ENCODE measurements at regions not wholly inside any gene's neighbourhood (a gene's known extent, or its start where the extent isn't known, plus 50 kb on each side); places are given as distances from the start of the nearest gene placed in this dataset.

- Histone ChIP-seq H3K79me2 (ENCODE audit: low read length) (no peaks in the 10 kb centered on the region), H3K27me3 (replicated peaks; ENCODE audit: insufficient read depth, low read length) (no peaks in the 10 kb centered on the region), H3K9ac (ENCODE audit: low read length) (no peak overlapping the region), H3K4me3 (ENCODE audit: low read length) (no peak overlapping the region), H2AFZ (ENCODE audit: low read length) (no peak overlapping the region), H3K4me1 (ENCODE audit: low read length) (no peaks in the 10 kb centered on the region), H3K36me3 (replicated peaks; ENCODE audit: insufficient read depth, low read length) (no peaks in the 10 kb centered on the region), H3K27ac (ENCODE audit: low read length) (no peak overlapping the region), H3K9me3 (replicated peaks; ENCODE audit: insufficient read depth, low read length) (no peaks in the 10 kb centered on the region), H3F3A (ENCODE audit: insufficient read depth, low read length) (no peaks in the 10 kb centered on the region), H4K20me1 (ENCODE audit: insufficient read depth, low read length) (no peaks in the 10 kb centered on the region), H3K4me2 (ENCODE audit: low read depth, low read length) (no peak overlapping the region), H3K9me2 (replicated peaks; ENCODE audit: insufficient read depth, low read length) (no peaks in the 10 kb centered on the region)
- DNase-seq = no peak
- TF ChIP-seq EZH2phosphoT487 (IDR thresholded peaks at IDR 0.05; ENCODE audit: low read length) (no peak), EZH2 (optimal IDR thresholded peaks at IDR 0.05; ENCODE audit: low read depth, low read length) (no peak), CTCF (IDR thresholded peaks at IDR 0.05; ENCODE audit: low read length) (no peak)
Measured at GRCh38 chr4:85154591-85154990, 188.1 kb upstream of the WDFY3 start.

- no peak overlapping the region for H2AFZ ChIP-seq (ENCODE audit: low read length)
- no peak overlapping the region for H3K27ac ChIP-seq (ENCODE audit: low read length)
- H3K36me3 ChIP-seq (replicated peaks; ENCODE audit: insufficient read depth, low read length) = no peaks in the 10 kb centered on the region
- no peaks in the 10 kb centered on the region for H3K9me2 ChIP-seq (replicated peaks; ENCODE audit: insufficient read depth, low read length)
- H3F3A ChIP-seq (ENCODE audit: insufficient read depth, low read length) = no peaks in the 10 kb centered on the region
- H4K20me1 ChIP-seq (ENCODE audit: insufficient read depth, low read length) = no peaks in the 10 kb centered on the region
- no peaks in the 10 kb centered on the region for H3K4me1 ChIP-seq (ENCODE audit: low read length)
- H3K79me2 ChIP-seq (ENCODE audit: low read length) = no peaks in the 10 kb centered on the region
- H3K27me3 ChIP-seq (replicated peaks; ENCODE audit: insufficient read depth, low read length) = no peaks in the 10 kb centered on the region
- no peak overlapping the region for H3K4me3 ChIP-seq (ENCODE audit: low read length)
- H3K9ac ChIP-seq (ENCODE audit: low read length) = no peak overlapping the region
- TF ChIP-seq EZH2 (optimal IDR thresholded peaks at IDR 0.05; ENCODE audit: low read depth, low read length) (no peak), CTCF (IDR thresholded peaks at IDR 0.05; ENCODE audit: low read length) (no peak), EZH2phosphoT487 (IDR thresholded peaks at IDR 0.05; ENCODE audit: low read length) (no peak)
- no peak for DNase-seq
- no peak overlapping the region for H3K4me2 ChIP-seq (ENCODE audit: low read depth, low read length)
- H3K9me3 ChIP-seq (replicated peaks; ENCODE audit: insufficient read depth, low read length) = no peaks in the 10 kb centered on the region
Measured at GRCh38 chr4:85165808-85166207, 199.3 kb upstream of the WDFY3 start.

GRCh38 chr4:85166318-85166717, 199.8 kb upstream of the WDFY3 start:
- no peak for DNase-seq
- Histone ChIP-seq H3K36me3 (replicated peaks; ENCODE audit: insufficient read depth, low read length) (no peaks in the 10 kb centered on the region), H3K4me2 (ENCODE audit: low read depth, low read length) (no peak overlapping the region)

More at GRCh38 chr4:85166318-85166717, 199.8 kb upstream of the WDFY3 start:
- no peak overlapping the region for H3K27ac ChIP-seq (ENCODE audit: low read length)
- H3K4me3 ChIP-seq (ENCODE audit: low read length) = no peak overlapping the region
- no peaks in the 10 kb centered on the region for H3K9me2 ChIP-seq (replicated peaks; ENCODE audit: insufficient read depth, low read length)
- H3K9ac ChIP-seq (ENCODE audit: low read length) = no peak overlapping the region
- no peaks in the 10 kb centered on the region for H4K20me1 ChIP-seq (ENCODE audit: insufficient read depth, low read length)
- H3K27me3 ChIP-seq (replicated peaks; ENCODE audit: insufficient read depth, low read length) = no peaks in the 10 kb centered on the region
- TF ChIP-seq EZH2phosphoT487 (IDR thresholded peaks at IDR 0.05; ENCODE audit: low read length) = no peak
- no peak for TF ChIP-seq EZH2 (optimal IDR thresholded peaks at IDR 0.05; ENCODE audit: low read depth, low read length)
- no peak for TF ChIP-seq CTCF (IDR thresholded peaks at IDR 0.05; ENCODE audit: low read length)
- H3K4me1 ChIP-seq (ENCODE audit: low read length) = no peaks in the 10 kb centered on the region
- H3F3A ChIP-seq (ENCODE audit: insufficient read depth, low read length) = no peaks in the 10 kb centered on the region
- H3K79me2 ChIP-seq (ENCODE audit: low read length) = no peaks in the 10 kb centered on the region
- no peak overlapping the region for H2AFZ ChIP-seq (ENCODE audit: low read length)
- H3K9me3 ChIP-seq (replicated peaks; ENCODE audit: insufficient read depth, low read length) = no peaks in the 10 kb centered on the region
